Mammary epithelial cell (primary cell): ENCODE measurements at regions not wholly inside any gene's neighbourhood (a gene's known extent, or its start where the extent isn't known, plus 50 kb on each side); places are given as distances from the start of the nearest gene placed in this dataset.

Source experiments
- CTCF ChIP-seq, 2 donors: IDR thresholded peaks in 1 of 2; conservative IDR thresholded peaks in 1 of 2; 2 replicates each; pipeline ENCODE4 v1.5.1; 2011 to 2012; ENCODE audit warnings: inconsistent platforms in 2 of 2, low read length in 2 of 2, mild to moderate bottlenecking in 2 of 2, control low read depth in 1 of 2, low read depth in 1 of 2; ENCODE audit not compliant: insufficient read depth in 1 of 2; ENCODE audit errors: extremely low read depth in 1 of 2
- EZH2 ChIP-seq: IDR thresholded peaks from 2 replicates; pipeline ENCODE4 v1.6.1; 2012; ENCODE audit warnings: low read length, inconsistent platforms, borderline replicate concordance

GRCh38 chr4:146087856-146088255, 87.7 kb upstream of the LSM6 start:
- TF ChIP-seq CTCF (conservative IDR thresholded peaks at IDR 0.05 in 1 of 2, IDR thresholded peaks at IDR 0.05 in 1 of 2; ENCODE audit: extremely low read depth in 1 of 2, insufficient read depth in 1 of 2, low read depth in 1 of 2, low read length in 2 of 2) (no peak), EZH2 (no peak)
